HG03521 (cell line): ENCODE measurements at regions not wholly inside any gene's neighbourhood (a gene's known extent, or its start where the extent isn't known, plus 50 kb on each side); places are given as distances from the start of the nearest gene placed in this dataset.

Experiments used
- ATAC-seq: cut with Tn5 transposase; IDR thresholded peaks from one replicate; pipeline ENCODE4 v1.9.1; 2021; ENCODE audit warnings: mild to moderate bottlenecking, moderate library complexity; ENCODE audit not compliant: unreplicated experiment

DNA sequence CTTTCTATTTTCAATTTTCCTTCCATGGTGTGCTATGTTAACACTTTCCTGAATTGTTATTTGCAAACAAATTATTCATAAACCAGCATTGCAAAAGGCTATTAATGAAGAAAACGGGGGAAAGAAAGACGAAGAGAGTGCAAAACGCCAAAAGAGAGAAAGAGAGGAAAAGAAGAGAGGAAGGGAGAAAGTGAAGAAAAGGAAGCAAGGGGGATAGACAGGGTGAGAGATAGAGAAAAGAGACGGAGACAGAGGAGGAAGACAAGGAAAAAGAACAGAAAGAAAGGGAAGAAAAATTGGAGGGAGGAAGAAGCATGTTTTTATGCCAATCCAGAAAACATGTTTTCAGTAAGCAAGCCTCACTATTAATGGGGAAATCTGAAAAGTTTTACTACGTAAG, 310.6 kb downstream of the TFEC start:
- ATAC-seq, result no peak

DNA sequence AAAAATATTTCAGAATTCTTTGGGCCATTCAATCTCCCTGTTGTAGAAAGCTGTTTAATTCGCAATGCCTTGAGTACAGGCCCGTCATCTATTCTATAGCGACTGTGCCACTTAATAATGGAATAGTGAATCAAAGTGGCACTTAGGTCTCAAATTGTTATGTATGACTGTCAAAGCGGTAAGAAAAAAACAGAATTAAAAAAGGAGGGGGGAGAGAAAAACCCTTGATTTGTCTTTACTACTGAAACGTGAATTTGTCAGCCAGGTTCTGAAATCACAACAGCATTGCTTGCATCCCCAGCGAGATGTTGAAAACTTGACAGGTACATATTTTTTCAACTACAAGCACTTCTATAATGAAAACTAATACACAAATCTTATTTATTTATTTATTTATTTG, 320.9 kb downstream of the TFEC start:
- no peak for ATAC-seq

DNA sequence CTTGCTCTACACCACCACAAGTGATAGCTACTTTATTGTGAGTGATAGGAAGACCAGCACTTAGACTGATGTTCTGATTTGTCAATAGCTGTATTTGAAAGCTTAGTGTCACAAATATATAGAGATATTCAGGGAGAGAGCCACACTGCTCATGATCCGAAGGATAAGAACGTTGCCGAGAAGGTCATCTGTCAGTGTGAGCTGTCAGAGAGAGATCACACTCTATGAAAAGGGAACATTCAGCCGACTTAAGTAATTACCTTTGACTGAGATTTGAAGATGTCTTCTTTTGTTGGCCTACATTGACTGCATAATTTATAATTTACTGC, 322.6 kb downstream of the TFEC start:
- ATAC-seq, result no peak

DNA sequence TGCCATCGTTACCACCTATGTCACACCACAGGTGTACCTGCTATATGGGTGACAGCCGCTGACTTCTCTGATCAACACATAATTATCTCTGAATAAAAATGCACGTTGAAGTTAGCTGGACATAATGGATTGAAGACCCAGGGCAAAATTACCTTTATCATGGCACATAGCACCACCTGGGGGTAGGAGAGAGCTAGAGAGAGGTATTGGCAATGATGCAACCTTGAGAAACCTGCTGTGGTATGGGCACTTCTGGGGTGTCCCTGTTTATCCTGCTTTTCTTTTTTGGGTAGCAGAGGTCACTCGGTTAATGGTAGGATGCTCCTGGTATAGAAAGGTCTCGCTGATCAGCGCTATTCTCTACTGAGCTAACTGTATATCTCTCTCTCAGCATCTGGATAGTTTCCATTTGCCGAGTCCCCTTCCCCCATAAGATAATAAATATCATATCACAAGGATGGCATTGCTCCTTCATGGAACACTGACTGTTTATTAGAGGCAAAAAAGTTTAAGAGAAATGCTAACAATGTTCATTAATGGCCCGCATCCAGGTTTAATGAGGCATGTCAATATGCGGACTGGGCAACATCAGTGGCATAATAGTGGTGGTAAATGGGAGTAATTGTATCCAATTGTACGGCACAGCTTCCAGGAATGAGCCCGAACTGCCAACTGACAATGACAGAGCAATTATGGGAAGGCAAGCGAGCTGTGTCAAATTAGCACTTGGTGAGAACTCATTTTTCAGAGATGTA, 323.1 kb downstream of the TFEC start:
- no peak for ATAC-seq

DNA sequence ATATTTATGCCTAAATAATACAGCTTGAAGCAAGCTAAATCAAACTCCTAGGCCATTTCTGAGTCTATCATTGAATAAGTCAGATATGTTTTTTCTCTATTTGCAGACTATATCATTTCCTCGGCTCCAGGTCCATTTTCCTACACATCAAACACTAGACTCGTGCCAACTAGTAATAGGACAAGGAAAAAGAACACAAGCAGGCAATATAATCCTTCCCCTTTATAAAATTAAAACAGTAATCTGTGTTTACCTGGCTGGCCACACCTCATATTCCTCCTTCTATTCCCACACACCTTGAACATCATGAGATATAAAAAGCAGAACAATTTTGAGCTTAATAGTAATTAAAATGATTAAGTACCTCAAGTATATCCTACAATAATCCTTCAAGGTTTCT, 325.7 kb downstream of the TFEC start:
- ATAC-seq, result no peak

DNA sequence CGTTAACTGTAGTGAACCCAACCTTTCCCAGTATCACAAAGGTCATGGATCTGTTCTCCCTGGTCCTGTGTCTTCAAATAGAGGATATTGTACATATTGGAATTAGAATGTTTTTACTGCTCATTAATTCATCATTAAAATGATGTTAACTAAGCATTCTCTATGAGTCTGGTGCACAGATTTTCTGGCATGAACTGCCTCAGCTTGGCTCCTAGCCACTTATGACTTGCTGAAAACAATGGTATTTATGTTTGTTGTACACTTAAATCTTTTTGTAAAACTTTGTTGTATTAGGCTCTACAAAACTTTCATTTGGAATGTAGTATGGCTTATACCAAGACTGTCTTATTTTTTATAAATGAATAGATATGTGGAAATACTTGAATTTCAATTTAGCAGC, 329.4 kb downstream of the TFEC start:
- ATAC-seq, result no peak

DNA sequence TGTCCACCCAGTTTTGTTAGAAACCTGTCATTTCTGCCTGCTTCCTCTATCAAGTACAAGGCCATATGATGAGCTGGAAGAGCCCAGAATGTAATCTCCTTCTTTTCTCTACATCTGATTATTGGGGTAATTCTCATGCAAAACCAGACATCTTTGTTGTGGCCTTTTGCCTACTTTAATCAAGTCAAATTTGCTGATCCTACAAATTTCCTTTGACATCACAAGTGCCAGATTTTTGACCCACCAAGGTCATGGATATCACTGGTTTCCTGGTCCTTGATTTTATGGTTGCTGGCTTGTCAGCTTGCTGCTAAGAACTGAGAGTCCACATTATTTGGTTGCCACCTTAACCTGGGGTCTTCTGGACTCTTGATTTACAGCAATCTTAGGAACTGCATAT, 336.1 kb downstream of the TFEC start:
- ATAC-seq, result no peak

DNA sequence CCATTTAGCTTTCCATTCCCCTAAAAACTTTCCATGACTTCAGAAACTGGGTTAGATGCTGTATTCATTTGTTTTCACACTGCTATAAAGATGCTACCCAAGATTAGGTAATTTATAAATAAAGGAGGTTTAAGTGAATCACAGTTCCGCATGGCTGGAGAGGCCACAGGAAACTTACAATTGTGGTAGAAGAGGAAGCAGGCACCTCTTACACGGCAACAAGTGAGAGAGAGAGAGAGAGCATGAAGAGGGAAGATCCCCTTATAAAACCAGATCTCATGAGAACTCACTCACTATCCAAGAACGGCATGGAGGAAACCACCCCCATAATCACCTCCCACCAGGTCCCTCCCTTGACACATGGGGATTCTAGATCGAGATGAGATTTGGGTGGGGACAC, 336.8 kb downstream of the TFEC start:
- peak; percentile 64 for ATAC-seq

DNA sequence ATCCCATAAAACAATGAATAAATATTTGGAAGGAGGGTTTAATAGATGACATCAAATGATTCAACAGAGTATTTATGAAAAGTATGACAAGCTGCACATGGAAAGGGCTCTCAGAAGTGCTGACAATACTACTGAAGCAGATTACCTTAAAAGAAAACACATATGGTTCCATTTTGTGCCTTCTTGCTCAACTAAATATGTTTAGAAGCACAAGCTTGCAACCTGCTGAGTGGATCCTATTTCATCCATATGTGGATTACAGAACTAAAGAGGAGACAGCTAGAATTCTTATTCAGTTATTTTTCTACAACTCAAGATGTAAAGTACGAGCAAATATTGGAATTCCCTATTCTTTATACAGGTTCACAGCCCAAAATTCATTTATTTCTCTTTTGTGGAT, 340.6 kb downstream of the TFEC start:
- no peak for ATAC-seq

DNA sequence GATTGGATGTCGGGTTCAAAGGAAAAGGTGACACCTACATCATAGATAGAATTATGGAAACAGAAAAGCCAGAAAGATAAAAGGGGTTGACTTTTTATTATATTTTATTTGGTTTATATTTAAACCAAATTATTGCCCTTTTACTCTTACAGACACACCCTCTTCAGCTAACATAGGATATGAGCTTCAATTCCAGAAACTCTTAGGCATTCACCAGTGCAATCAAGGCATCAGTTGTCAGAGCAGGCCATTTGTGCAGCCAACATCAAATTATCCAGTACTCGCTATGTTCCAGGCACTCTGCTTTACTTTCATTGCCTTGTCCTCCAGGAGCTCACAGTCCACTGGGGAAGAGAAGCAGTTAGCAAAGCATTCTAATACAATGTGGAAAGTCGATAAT, 347.5 kb downstream of the TFEC start:
- ATAC-seq, result no peak

DNA sequence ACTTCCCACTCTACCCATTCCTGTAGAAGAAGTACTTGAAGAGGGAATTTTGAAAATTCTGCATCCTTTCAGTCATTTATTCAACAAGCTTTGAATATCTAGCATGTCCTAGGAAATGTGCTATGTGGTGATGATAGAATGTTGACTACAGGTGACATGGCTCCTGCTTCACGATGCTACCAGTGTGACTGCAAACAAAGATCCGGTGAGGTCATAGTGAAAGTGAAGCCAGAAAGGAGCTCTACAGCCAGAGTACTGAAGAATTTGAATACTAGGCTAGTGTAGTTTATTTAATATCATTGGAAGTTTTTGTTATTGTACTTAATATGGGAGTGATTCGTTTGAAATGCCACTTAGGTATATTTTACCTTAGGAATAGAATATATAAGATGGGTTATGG, 348.1 kb downstream of the TFEC start:
- ATAC-seq, result no peak

DNA sequence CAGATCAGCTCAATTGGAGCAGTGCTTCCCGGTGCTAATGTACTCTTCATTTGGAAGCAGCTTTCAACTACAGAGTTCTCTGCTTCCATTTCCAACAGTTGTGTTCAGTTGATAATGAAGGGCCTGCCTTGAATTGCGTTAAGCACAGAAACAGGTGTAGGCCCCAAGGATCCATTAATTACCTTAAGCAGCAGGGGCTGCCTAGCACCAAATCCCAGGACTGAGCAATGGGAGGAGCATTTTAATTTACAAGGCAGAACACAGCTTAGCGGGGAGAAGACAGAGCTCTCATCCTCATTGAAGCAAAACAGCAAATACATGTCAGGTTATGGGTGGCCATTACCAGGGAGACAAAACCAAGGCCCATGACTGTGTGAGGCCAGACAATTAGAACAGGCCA, 349.6 kb downstream of the TFEC start:
- ATAC-seq, result no peak

DNA sequence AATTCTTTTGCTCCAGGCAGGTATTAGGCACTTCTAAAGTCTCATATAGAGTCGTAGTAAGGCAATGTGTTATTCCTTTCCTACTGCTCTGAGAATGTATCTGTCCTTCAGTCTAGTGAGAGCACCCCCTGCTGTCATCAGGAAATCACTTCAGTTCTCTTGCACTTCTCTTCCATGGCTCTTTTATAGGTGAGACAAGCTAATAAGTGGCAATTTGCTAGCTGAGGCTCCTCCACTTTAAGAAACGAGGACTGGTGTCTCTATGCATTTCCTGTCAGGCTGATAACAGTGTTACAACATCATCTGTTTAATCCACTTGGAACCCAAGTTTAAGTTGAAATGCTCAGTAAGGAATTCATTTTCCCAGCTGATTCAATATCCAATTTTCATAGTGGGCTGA, 350.6 kb downstream of the TFEC start:
- ATAC-seq, result peak; percentile 72

DNA sequence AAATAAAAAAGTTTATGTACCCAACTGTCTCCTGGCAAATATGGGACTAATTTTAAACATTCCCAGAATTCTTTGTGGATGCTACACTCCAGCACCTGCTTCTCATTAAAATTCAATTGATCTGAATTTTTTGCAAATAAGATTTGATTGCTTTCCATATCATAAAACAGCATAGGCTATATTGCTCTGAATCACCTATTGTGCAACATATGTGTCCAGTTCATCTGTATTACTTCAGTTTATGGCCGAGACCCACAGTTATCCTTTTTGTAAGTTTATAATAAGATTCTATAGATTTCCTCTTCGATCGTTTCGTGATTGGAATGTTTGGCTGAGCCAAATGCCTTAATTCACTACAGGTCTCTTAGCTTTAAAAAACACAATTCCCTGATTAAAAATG, 351.1 kb downstream of the TFEC start:
- no peak for ATAC-seq

DNA sequence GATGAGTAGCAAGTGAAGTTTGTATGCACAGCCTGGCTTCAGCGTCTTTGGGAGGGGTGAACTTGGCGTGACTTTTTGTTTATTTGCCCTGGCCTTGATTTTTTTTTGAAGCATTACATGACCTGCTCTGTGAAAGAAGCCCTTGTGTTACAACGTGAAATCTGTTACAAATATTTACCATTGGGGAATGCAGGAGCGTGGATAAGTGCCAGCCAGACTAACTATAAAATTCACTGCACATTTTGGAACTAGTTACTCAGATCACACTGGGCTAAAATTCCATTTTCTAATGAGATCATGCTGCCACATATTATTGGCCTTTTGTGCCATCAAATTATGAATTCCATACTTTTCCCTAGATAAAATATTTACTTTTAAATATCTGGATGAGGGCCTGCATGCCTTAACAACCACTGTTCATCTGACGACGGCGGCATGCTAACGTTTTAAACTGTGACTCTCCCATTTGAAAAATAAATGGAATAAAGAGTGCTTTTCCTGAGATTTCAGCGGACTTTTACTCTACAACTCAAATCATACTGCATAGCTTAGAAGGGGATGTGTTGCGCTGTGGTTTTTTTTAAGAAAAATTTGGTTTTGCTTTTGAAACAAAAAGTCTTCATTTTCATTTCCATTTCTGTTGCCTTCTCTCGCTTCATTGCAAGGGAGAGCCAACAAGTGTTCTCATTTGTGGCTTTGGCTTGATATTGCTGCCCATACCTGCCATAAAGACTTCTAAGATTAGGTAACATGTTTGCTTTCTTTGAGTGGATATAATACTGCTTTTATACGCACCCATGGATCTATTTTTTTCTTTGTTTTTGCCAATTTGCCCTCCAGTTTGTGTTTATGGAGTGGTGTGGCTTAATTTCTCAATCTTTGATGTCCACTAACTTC, 352.2 kb downstream of the TFEC start:
- ATAC-seq, result no peak

DNA sequence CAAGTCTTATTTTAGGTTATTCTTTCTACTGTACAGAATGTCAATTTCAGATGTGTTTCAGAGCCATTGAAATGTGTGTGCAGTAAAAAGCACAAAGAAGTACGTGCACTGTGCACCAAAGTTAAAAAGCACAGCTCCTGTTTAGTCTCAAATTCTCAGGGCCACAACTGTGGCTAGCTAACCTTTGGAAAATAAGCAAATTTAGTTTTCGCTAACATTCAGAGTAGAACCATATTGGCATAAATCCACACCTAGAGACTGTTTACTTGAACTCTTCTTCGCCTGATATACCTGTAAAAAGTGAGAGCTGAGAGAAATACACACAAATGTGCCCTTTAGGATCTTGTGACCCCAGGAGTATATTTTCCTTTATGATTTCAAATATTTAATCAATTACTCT, 353.9 kb downstream of the TFEC start:
- ATAC-seq, result no peak

DNA sequence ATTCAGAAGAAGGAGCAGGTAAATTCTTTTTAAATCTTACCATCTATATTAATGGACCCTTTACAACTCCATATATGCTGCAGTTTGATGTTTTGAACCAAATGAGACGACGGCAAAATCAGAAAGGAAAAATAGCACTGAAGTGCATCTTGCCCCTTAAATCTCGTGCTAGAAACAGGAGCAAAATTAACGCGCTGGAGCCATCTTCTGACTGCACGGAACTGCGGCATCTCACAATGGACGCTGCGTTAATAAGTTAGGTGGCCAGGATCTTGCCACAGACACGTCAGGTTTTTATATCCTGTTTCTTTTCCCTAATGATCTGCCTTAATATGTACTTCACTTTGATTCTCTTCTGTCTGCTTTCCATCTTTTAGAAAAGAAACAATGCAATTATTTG, 354.5 kb downstream of the TFEC start:
- no peak for ATAC-seq

DNA sequence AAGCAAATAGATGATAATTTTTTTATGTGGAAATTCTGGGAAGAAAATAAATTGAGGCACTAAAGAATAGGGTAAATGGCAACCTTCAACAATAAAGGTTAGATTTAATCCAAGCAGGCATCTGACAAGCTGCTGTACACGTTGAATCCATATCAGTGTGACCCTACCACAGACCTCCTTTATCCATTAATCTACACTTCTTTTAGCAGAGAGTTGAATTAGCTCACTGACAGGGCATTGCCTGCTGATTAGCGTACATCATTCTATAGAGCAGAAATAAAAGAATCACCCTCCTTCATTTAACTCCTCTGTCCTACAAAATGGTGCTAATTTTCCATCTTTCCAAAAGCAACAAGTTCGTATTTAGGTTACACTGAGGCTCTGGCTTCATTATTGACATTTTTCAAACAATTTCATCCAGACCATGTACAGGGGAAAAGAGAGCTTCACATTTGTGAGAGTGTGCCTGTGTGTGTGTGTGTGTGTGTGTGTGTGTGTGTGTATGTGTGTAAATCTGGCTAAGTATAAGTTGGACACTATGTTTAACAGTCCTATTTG, 356.0 kb downstream of the TFEC start:
- no peak for ATAC-seq

DNA sequence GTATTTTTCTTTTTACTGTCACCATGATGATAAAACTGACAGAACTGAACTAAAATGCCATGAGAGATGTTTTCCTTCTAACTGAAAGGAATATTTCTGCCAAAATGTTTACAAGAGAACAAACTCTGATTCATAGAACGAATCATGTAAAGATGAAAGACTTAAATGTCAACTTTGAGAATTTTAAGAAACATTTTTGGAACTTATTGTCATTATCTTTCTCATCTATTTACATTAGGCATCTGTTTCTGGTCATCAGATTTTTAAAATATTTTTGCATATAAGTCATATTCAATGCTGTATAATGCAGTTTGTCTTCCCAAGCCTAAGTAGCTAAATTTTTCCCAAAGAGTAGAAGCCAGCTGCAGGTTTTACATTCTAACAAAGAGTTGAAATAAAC, 358.5 kb downstream of the TFEC start:
- ATAC-seq, result no peak

DNA sequence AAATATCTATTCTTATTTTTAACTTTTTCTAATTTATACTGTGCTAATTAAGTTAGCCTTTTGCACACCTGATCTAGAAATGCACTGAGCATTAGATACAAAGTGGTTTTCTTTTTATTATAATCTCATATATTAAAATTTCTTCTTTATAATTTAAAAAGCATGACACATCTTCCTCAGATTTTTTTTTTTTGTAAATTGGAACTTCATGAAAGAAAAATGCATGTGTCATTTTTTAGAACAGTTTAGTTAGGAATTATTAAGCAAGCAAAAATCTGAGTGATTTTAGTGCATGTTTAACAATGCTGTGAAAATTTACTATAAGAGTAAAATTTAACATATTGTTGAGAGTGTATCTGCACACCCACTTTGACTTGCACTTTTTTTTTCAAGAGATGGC, 367.9 kb downstream of the TFEC start:
- no peak for ATAC-seq

DNA sequence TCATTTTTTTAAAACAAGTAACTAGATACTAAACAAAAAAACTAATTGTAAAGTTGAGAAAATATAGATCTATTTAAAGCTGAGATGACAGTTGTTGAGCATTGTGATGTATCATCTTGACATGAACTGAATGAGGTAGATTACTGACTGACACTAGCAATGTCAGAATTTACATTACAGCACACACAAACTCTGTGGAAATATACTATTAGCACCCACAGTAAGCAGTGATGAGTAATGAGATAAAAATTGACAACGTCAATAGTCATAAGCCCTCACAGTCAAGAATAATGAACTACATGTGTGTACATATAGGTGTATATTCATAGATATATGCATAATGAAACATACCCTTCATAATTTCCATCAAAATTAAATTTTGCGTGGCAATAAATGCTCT, 368.4 kb downstream of the TFEC start:
- ATAC-seq, result no peak

DNA sequence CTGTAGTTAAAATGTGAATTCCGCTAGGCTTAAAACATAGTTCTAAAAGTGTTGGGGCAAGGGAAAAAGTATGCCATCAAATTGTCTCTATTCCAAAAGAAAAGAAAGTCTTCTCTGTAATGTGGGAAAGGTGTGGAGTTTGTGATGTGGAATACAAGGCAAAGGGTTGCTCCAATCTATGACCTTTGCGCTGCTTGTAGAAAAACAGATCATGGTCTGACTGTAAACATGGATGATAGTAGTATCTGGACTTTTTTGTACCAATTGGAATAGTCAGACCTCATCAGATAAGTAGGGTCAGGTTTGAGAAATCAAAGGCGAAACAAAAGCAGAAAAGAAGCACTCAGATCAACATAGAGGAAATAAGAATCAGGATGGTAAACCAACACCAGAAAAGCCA, 372.3 kb downstream of the TFEC start:
- ATAC-seq, result no peak
